ENCODE measurements at regions not wholly inside any gene's neighbourhood (a gene's known extent, or its start where the extent isn't known, plus 50 kb on each side); places are given as distances from the start of the nearest gene placed in this dataset.

DNA sequence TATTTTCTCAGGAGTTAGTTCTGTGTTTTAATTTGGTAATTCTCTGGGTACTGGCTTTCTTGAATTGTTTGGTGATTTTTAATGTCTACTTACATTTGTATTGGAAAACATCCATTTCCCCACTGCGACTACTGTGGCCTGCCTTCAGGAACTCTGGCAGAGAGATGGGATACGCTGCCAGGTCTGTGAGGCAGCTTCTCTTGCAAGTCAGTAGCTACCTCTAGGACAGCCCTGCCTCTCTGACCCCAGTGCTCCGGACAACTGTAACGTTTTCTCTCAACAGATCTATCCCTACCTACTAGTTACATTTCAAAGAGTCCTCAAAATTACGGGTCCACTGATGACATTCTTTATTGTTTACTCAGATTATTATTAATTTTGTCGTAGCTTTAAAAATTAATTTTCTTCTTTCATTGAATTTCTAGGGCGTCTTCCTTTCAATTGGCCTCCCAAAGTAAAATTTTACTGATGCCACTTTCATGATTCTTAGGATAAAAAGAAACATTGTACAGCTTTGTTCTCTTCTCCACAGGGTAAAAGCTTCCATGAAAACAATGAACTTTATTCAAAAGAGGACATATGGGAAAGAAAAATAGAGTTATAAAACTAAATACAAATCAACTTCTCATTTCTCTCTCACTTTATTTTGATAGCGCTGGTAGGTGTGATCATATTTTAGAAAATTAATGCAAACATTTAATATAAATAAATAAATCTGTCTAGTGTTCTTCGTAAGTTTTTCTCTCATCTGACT is 123.2 kb upstream of the GOLGA8J start:
- Histone ChIP-seq H2AFZ (ENCODE audit: low read length, unreplicated experiment) (no peak overlapping the region), H3K79me2 (ENCODE audit: control insufficient read depth, insufficient read depth, low read length, unreplicated experiment) (no peaks in the 10 kb centered on the region), H3K36me3 (ENCODE audit: insufficient read depth, low read length) (no peaks in the 10 kb centered on the region), H3K4me1 (ENCODE audit: control insufficient read depth, insufficient read depth, low read length, unreplicated experiment) (no peaks in the 10 kb centered on the region), H3K27ac (ENCODE audit: low read depth, low read length) (no peak overlapping the region), H3K4me3 (ENCODE audit: low read depth, low read length) (no peak overlapping the region), H3K27me3 (ENCODE audit: insufficient read depth, low read length) (no peaks in the 10 kb centered on the region)

DNA sequence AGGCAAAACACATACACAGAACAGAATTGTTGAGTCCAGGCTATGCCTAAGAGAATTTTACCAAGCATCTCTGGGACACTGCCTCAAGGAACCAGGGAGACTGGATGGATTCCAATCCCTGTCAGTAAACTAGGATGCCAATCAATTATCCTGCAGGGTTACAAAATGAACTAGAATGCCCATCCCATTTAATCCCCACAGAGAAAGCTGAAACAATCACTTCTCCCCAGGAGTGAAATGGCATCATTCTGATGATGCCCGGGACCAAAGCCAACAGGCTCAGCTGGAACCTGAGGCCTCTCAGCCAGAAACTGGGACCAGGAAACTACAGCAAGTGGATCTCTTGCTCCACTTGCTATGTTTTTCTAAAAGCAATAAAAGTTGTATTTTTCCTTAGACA is 130.0 kb upstream of the TJP1 start:
- no peak overlapping the region for H3K4me3 ChIP-seq (ENCODE audit: low read depth, low read length)
- H3K27ac ChIP-seq (ENCODE audit: low read depth, low read length): no peak overlapping the region
- no peaks in the 10 kb centered on the region for H3K27me3 ChIP-seq (ENCODE audit: insufficient read depth, low read length)
- no peaks in the 10 kb centered on the region for H3K79me2 ChIP-seq (ENCODE audit: control insufficient read depth, insufficient read depth, low read length, unreplicated experiment)
- no peaks in the 10 kb centered on the region for H3K4me1 ChIP-seq (ENCODE audit: control insufficient read depth, insufficient read depth, low read length, unreplicated experiment)
- H3K36me3 ChIP-seq (ENCODE audit: insufficient read depth, low read length): no peaks in the 10 kb centered on the region
- no peak overlapping the region for H2AFZ ChIP-seq (ENCODE audit: low read length, unreplicated experiment)

DNA sequence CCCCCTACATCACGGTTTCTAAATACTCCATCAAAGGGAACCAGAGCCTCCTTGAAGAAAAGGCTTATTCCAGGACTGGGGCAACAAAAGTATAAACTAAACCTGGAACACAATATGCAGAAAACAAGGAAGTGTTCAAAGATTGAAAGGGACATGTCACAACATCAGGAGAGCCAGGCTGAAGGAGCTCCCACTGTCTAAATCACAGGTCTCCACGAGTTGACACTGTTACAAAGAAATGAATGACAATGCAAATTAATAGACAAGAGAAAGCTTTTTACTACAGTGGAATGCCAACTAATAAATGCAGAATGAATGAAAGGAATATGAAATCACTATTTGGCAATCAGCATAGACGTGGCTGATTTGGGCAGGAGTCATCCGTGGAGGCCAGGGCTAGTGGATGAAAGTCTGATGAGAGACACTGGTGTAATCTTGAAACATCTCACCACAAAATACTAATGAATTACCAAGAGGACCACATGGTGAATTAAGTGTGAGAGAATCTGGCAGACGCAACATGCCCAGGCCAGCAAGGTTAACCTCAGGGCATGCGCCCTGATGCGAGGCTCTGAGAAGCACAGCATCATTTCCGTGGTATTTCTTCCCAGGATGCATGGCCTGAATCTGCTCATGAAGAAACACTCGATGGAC is 123.8 kb upstream of the TJP1 start:
- Histone ChIP-seq H3K4me1 (ENCODE audit: control insufficient read depth, insufficient read depth, low read length, unreplicated experiment) (no peaks in the 10 kb centered on the region), H3K27me3 (ENCODE audit: insufficient read depth, low read length) (no peaks in the 10 kb centered on the region), H3K36me3 (ENCODE audit: insufficient read depth, low read length) (no peaks in the 10 kb centered on the region), H2AFZ (ENCODE audit: low read length, unreplicated experiment) (no peak overlapping the region), H3K4me3 (ENCODE audit: low read depth, low read length) (no peak overlapping the region), H3K27ac (ENCODE audit: low read depth, low read length) (no peak overlapping the region), H3K79me2 (ENCODE audit: control insufficient read depth, insufficient read depth, low read length, unreplicated experiment) (no peaks in the 10 kb centered on the region)

DNA sequence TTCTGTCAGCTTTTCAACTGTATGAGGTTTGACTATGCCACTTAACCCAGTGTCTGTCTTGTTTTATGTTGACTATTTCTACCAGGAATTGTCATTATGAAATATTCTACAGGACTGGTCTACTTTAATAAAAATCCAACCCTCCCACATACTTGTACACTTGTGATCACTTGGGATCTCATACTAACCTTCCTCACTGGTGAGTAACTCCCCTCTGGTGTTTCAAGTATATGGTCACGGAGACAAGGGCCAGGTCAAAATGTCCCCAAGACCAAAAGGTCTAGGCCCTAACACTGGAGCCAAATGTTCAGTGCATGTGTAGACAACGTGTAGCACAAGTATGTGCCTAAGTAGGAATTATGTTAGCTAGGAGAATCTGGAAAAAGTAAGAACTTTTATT is 122.7 kb upstream of the TJP1 start:
- Histone ChIP-seq H3K36me3 (ENCODE audit: insufficient read depth, low read length) (no peaks in the 10 kb centered on the region), H2AFZ (ENCODE audit: low read length, unreplicated experiment) (no peak overlapping the region), H3K4me1 (ENCODE audit: control insufficient read depth, insufficient read depth, low read length, unreplicated experiment) (no peaks in the 10 kb centered on the region), H3K27ac (ENCODE audit: low read depth, low read length) (no peak overlapping the region), H3K79me2 (ENCODE audit: control insufficient read depth, insufficient read depth, low read length, unreplicated experiment) (no peaks in the 10 kb centered on the region), H3K4me3 (ENCODE audit: low read depth, low read length) (no peak overlapping the region), H3K27me3 (ENCODE audit: insufficient read depth, low read length) (no peaks in the 10 kb centered on the region)

DNA sequence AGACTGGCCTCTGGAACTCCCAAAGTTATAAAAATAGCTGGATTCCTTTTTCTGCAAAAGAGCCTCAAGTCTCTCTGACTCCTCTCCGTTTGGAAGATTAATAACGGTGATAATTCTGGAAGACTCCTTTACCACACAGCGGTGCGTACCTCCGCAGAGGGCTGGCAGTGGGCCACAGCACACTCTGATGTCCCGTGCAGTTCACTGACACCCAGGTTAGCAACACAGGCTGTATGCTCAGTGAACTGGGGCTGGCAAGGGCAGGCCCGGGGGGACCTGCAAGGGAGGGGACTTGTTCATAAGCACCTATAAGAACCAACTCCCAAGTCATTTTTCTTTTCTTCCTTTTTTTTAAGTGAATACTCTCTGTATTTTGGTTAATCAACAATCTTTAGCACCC is 120.3 kb upstream of the TJP1 start:
- Histone ChIP-seq H3K79me2 (ENCODE audit: control insufficient read depth, insufficient read depth, low read length, unreplicated experiment) (no peaks in the 10 kb centered on the region), H3K4me3 (ENCODE audit: low read depth, low read length) (no peak overlapping the region), H3K4me1 (ENCODE audit: control insufficient read depth, insufficient read depth, low read length, unreplicated experiment) (peaks cover 20% of the 10 kb centered on the region), H3K36me3 (ENCODE audit: insufficient read depth, low read length) (no peaks in the 10 kb centered on the region), H2AFZ (ENCODE audit: low read length, unreplicated experiment) (no peak overlapping the region), H3K27ac (ENCODE audit: low read depth, low read length) (no peak overlapping the region), H3K27me3 (ENCODE audit: insufficient read depth, low read length) (no peaks in the 10 kb centered on the region)

DNA sequence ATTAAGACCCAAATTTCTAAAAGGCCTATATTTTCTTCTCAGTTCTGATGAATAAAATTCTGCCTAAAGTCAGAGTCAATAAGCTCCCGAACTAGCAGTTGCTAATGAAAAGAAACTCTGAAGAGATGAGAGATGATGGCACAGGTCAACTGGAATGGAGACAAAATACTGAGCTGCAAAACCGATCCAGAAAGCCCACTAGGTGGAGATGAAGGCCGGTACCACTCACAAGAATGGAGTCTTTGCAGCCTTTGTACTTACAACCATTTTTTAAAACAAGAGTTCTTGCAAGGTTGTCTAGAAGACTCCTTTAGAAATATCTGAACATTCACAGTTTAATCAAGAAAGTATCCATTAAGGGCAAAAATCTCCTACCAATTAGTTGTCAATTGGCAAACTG is 119.9 kb upstream of the TJP1 start:
- H3K36me3 ChIP-seq (ENCODE audit: insufficient read depth, low read length): no peaks in the 10 kb centered on the region
- no peaks in the 10 kb centered on the region for H3K27me3 ChIP-seq (ENCODE audit: insufficient read depth, low read length)
- no peaks in the 10 kb centered on the region for H3K79me2 ChIP-seq (ENCODE audit: control insufficient read depth, insufficient read depth, low read length, unreplicated experiment)
- peaks cover 23% of the 10 kb centered on the region for H3K4me1 ChIP-seq (ENCODE audit: control insufficient read depth, insufficient read depth, low read length, unreplicated experiment)
- no peak overlapping the region for H2AFZ ChIP-seq (ENCODE audit: low read length, unreplicated experiment)
- no peak overlapping the region for H3K27ac ChIP-seq (ENCODE audit: low read depth, low read length)
- no peak overlapping the region for H3K4me3 ChIP-seq (ENCODE audit: low read depth, low read length)

DNA sequence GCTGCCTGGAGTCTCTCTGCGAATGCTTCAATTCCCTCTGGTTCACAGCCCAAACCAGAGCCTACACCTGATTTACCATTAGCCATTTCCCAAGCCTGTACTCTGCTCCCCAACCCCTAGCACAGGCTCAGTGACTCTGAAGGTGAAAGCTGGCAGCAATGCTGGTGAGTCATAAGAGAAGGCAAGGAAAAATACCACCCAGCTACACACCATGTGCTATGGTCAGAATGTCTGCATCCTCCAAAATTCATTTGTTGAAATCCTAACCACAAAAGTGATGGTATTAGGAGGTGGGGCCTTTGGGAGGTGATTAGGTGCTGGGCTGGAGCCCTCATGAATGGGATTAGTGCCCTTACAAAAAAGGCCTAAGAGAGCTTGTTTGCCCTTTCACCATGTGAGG is 117.1 kb upstream of the TJP1 start:
- Histone ChIP-seq H3K36me3 (ENCODE audit: insufficient read depth, low read length) (no peaks in the 10 kb centered on the region), H3K79me2 (ENCODE audit: control insufficient read depth, insufficient read depth, low read length, unreplicated experiment) (no peaks in the 10 kb centered on the region), H3K27me3 (ENCODE audit: insufficient read depth, low read length) (no peaks in the 10 kb centered on the region), H2AFZ (ENCODE audit: low read length, unreplicated experiment) (no peak overlapping the region), H3K4me3 (ENCODE audit: low read depth, low read length) (no peak overlapping the region), H3K27ac (ENCODE audit: low read depth, low read length) (no peak overlapping the region), H3K4me1 (ENCODE audit: control insufficient read depth, insufficient read depth, low read length, unreplicated experiment) (peaks cover 48% of the 10 kb centered on the region)

DNA sequence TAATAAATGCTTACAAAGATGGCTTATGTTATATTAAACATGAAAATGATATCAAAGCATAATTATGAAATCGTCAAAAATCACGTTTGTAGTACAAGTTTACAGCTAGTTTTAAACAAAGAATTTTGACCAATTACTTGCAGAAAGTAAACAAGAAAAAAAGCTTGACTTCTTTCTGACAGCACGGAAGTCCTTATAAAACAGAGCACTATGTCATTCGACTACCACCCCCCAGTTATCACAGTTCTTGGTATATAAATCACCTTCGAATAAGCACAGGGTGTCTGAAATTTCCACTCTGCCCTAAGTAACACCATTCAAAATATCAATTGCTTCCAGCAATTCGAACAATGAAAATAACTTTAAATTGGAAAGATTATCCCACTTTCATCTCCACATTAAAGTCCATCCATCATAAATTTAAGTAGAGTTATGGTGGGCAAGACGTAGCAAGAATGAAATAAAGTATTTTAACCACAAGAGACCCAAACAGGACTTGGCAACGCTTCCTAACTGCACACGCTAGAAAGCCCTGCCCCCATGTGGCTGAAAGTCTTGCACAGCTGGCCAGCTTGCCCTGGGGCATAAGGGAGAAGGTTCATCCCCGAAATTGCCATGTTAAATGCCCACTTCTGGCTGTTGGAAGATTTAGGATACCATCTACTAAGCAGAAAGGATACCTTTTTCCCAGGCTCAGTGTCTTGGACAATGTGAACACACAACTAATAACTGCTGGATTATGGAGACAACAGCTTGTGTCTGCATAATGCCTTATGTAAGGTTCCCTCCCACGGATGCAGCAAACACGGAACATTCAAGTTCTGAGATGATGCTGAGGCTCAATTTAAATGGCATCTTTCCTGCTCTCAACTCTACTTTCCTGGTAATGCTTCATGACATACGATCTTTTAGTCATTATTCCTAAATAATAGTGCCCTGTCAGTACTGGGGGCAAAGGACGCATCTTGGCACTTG is 116.4 kb upstream of the TJP1 start:
- Histone ChIP-seq H3K27me3 (ENCODE audit: insufficient read depth, low read length) (no peaks in the 10 kb centered on the region), H2AFZ (ENCODE audit: low read length, unreplicated experiment) (no peak overlapping the region), H3K27ac (ENCODE audit: low read depth, low read length) (peak overlapping the region; percentile 17; the same call in 1 of the 2 replicates), H3K36me3 (ENCODE audit: insufficient read depth, low read length) (no peaks in the 10 kb centered on the region), H3K4me3 (ENCODE audit: low read depth, low read length) (peak overlapping the region; percentile 6; the same call in 1 of the 2 replicates), H3K4me1 (ENCODE audit: control insufficient read depth, insufficient read depth, low read length, unreplicated experiment) (peaks cover 55% of the 10 kb centered on the region), H3K79me2 (ENCODE audit: control insufficient read depth, insufficient read depth, low read length, unreplicated experiment) (no peaks in the 10 kb centered on the region)

DNA sequence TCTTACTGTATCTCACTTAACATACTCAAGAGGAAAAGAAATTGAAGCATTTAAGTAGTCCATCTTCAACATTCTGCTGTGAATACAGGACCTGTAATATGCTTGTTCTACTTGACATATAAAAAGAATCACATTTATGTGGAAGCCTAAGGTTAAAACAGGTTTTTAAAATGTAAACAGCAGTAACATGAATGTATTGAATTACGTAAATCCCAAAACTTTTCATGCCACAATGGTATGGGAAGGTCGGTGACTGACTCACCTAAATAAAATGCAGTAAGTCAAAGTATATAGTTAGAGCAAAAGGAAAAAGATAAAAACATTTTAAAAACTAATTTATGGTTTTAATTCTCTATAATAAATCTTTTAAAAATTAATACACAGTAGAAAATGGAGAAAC is 115.7 kb upstream of the TJP1 start:
- no peaks in the 10 kb centered on the region for H3K27me3 ChIP-seq (ENCODE audit: insufficient read depth, low read length)
- no peak overlapping the region for H3K4me3 ChIP-seq (ENCODE audit: low read depth, low read length)
- peaks cover 62% of the 10 kb centered on the region for H3K4me1 ChIP-seq (ENCODE audit: control insufficient read depth, insufficient read depth, low read length, unreplicated experiment)
- H2AFZ ChIP-seq (ENCODE audit: low read length, unreplicated experiment): peak overlapping the region; percentile 68
- H3K36me3 ChIP-seq (ENCODE audit: insufficient read depth, low read length): no peaks in the 10 kb centered on the region
- no peaks in the 10 kb centered on the region for H3K79me2 ChIP-seq (ENCODE audit: control insufficient read depth, insufficient read depth, low read length, unreplicated experiment)
- H3K27ac ChIP-seq (ENCODE audit: low read depth, low read length): peak overlapping the region; percentile 30

DNA sequence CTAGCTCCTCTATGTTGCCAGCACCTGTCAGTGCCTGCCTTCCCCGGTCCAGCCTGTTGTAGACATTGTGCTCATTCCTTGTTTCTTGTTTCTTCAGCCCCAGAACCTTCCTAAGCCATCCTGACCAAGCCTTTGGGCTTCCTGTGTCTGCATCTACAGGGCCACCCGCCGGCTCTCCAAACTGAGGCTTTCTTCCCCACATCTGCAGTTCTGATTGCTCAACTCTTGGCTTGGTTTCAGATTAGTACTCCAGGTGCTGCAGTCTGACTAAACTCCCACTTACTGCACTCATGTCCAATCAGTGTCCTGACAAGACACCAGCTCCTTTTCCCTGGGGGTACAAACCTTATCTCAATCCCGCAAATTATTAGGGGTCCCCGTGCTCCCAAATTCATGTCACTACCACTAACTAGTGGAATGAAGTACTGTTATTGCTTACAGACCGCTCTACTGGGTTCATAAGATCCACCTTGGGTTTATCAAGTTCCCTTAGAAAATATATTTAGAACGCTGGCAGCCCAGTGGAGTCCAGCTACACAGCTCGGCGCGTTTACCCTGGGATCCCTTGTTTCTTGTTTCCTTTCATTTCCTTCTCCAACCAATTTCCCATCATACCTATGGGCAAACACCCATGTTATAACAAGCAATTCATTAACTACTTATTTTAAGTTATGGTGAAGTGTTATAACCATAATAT is 114.2 kb upstream of the TJP1 start:
- Histone ChIP-seq H3K4me1 (ENCODE audit: control insufficient read depth, insufficient read depth, low read length, unreplicated experiment) (peaks cover 63% of the 10 kb centered on the region), H3K27ac (ENCODE audit: low read depth, low read length) (no peak overlapping the region; the same call in 1 of the 2 replicates), H3K27me3 (ENCODE audit: insufficient read depth, low read length) (no peaks in the 10 kb centered on the region), H3K36me3 (ENCODE audit: insufficient read depth, low read length) (no peaks in the 10 kb centered on the region), H2AFZ (ENCODE audit: low read length, unreplicated experiment) (no peak overlapping the region), H3K4me3 (ENCODE audit: low read depth, low read length) (no peak overlapping the region), H3K79me2 (ENCODE audit: control insufficient read depth, insufficient read depth, low read length, unreplicated experiment) (no peaks in the 10 kb centered on the region)
